ENCODE measurements at regions not wholly inside any gene's neighbourhood (a gene's known extent, or its start where the extent isn't known, plus 50 kb on each side); places are given as distances from the start of the nearest gene placed in this dataset.
A peak's percentile ranks its signal among the peaks of the same experiment; 100 is the strongest.
"Not testable (repeated sequence)": the region's sequence is repeated elsewhere in the genome, so short reads cannot be mapped to it uniquely, and the experiment has no call there.

DNA sequence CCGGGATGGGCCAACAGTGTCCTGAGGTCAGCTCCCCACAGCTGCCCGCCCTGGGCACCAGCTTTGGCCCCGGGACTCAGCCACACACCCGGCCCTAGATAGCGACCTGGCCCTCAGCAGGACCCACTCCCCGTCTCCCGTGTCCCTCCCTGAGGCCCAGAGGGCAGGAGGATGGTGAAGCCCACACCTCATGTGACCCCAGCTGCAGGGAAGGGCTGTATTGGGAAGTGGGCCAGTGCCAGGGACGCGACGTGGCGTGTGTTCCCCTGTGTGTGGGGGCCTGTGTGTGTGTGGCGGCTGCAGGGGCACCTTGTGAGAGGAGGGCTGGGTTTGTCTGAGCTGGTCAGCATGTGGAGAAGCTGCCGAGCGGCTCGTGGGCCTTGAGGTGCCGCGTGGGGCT is 241.7 kb downstream of the TMEM121 start:
- not testable (repeated sequence) for DNase-seq

DNA sequence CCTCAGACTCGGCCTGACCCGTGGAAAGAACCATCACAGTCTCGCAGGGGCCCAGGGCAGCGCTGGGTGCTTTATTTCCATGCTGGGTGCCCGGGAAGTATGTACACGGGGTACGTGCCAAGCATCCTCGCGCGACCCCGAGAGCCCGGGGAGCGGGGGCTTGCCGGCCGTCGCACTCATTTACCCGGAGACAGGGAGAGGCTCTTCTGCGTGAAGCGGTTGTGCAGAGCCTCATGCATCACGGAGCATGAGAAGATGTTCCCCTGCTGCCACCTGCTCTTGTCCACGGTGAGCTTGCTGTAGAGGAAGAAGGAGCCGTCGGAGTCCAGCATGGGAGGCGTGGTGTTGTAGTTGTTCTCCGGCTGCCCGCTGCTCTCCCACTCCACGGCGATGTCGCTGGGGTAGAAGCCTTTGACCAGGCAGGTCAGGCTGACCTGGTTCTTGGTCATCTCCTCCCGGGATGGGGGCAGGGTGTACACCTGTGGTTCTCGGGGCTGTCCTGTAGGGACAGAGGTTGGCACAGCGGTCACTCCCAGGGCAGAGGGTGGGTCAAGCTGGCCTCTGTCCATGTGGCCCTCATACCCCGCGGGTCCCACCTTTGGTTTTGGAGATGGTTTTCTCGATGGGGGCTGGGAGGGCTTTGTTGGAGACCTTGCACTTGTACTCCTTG is 242.8 kb downstream of the TMEM121 start:
- not testable (repeated sequence) for DNase-seq

DNA sequence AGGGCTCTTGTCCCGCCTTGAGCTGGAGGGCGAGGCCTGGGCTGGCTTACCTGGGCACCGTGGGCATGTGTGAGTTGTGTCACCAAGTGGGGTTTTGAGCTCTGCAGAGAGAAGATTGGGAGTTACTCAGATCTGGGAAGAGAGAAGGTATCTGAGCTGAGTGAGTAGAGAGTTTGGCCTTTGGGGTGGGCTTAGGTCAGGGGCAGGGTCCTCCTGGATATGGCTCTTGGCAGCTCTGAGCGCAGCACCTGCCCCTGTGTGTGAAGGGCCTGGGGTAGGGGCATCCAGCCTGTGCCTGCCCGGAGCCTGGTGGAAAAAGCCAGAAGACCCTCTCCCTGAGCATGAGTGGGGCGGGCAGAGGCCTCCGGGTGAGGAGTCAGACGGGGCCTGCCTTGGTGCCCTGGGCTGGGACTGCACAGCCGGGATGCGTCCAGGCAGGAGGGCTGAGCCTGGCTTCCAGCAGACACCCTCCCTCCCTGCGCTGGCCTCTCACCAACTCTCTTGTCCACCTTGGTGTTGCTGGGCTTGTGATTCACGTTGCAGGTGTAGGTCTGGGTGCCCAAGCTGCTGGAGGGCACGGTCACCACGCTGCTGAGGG is 244.3 kb downstream of the TMEM121 start:
- DNase-seq = not testable (repeated sequence)

DNA sequence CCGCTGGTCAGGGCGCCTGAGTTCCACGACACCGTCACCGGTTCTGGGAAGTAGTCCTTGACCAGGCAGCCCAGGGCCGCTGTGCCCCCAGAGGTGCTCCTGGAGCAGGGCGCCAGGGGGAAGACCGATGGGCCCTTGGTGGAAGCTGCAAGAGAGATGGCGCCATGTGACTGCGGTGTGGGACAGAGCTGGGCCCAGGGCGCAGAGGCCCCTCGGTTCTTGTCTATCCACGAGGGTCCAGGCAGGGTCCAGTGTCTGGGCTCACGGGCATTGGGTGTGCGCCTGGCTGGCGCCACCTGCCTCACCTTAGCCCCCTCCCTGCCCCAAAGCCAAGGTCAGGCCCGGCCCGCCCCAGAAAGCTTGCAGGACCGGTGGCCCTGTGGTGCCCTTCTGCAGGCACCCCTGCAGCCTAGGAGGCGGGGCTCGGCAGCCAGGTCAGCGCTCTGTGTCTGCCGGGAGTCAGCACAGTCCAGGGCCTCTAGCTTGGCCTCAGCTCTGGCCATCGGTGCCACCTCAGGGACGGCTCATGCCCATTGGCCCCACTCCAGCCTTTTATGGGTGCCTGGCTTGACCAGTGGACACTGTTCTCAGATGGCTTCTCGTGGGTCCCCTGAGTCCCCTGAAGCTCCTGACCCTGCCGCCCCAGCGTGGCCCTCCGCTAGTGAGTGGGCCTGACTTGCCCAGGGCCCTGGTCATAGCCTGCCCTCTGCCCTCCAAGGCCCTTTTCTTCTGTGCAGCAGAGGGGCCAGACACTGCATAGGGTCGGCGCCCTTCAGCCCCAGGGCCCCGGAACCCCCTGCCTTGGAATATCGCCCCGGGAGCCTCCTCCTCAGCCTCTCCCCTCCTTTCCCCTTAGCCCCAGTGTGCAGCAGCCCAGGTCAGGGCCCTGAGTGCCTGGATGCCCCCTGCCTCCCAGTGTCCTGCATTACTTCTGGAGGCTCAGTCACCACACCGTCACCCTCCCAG is 245.2 kb downstream of the TMEM121 start:
- not testable (repeated sequence) for DNase-seq

DNA sequence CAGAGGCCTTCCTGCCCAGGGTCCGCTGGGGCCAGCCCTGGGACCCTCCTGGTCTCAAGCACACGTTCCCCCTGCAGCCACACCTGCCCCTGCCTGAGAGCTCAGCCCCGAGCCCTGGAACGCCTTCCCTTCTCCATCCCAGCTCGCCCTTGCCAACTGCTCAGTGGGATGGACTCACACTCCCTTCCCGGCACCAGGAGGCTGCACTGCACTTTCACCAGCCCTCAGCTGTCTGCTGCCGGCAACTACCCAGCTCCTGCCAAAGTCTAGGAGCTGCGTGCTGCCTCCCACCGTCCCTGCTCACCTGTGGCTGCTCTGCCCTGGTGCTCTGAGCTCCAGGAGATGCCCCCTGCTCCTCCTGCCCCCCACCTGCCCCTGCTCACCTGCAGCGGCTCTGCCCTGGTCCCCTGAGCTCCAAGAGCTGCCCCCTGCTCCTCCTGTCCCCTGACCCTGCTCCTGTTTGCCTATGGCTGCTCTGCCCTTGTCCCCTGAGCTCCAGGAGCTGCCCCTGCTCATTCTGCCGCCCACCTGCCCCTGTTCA is 246.4 kb downstream of the TMEM121 start:
- DNase-seq = not testable (repeated sequence)

DNA sequence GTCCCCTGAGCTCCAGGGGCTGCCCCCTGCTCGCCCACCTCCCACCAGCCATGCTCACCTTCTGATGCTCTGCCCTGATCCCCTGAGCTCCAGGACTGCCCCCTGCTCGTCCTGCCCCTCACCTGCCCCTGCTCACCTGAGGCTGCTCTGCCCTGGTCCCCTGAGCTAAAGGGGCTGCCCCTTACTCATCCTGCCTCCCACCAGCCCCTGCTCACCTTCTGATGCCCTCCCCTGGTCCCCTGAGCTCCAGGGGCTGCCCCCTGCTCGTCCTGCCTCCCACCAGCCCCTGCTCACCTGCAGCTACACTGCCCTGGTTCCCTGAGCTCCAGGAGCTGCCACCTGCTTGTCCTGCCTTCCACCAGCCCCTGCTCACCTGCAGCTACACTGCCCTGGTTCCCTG is 247.2 kb downstream of the TMEM121 start:
- DNase-seq = no peak

DNA sequence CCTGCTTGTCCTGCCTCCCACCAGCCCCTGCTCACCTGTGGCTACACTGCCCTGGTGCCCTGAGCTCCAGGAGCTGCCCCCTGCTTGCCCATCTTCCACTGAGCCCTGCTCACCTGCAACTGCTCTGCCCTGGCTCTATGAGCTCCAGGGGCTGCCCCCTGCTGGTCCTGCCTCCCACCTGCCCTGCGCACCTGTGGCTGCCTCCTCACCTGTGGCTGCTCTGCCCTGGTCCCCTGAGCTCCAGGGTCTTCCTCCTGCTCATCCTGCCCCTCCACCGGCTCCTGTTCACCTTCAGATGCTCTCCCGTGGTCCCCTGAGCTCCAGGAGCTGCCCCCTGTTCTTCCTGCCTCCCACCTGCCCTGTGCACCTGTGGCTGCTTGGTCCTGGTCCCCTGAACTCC is 247.6 kb downstream of the TMEM121 start:
- no peak for DNase-seq

DNA sequence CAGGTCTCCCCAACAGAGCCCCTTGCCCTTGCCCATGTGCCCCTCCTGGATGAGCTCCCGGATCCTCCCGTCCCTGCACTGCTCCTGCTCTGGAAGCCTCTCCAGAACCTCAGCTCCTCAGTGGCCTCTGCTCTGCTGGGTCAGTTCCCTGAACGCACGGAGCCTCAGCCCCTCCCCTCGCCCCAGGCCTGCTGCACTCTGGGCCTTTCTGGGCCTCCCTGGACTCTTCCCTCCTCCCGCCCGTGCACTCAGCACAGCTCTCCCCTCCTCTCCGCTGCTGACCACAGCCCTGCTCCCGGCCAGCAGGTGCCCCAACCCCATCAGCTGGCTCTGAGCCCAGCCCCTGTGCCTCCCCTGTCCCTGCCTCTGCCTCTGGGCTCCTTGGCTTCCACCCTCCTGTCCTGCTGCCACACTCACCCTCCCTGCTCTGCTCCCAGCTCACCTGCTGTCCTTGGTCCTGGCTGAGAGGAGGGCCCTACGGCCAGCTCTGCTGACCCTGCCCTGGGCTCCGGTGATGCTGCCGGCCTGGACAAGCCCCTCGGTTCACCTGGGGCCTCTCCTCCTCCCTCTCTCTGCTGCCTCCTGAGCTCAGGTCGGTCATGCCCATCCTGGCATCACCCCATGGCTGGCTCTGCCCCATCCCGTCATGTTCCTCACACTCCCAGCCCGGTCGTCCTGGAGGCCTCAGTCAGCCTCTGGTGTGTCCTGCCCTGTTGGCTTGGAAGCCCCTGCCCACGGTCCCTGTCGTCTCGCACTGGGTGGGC is 248.4 kb downstream of the TMEM121 start:
- not testable (repeated sequence) for DNase-seq

DNA sequence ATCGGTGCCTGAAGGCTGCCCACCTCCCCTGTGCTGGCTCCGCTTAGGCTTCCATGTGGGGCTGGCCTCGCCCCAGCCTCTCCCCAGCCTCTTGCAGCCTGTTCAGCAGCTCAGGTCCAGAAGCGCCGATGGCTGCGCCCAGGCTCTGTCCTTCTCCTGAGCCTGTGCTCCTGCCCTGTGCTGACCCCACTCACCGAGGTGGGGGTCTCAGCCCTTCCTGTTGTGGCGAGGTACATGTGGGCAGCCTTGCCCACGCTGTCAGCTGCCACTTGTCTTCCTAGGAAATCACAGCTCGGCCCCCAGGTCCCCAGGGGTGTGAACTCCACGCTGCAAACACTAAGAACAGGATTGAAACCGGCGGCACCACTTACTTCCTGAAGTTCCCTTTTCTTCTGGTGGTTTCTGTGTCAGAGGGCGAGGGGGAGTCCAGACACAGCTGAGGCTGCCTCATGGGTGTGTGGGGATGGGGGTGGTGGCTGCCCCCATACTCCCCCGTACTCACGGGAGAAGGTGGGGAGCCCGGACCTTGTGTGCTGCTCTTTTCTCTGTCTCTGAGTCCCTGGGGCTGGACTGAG is 249.1 kb downstream of the TMEM121 start:
- DNase-seq = not testable (repeated sequence)

DNA sequence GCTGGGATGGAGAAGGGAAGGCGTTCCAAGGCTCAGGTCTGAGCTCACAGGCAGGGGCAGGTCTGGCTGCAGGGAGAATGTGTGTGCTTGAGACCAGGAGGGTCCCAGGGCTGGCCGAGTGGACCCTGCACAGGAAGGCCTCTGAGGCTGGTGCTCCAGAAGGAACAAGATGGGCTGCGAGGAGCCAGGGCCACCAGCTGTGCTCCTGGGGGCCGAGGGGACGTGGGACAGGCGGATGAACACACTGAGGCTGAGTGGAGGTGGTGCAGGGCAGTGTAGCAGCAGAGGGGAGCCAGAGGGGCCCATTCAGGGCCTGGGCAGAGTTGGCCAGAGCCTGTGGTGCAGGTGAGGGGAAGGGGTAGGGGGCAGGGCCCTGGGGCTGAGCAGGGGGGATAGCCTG is 249.7 kb downstream of the TMEM121 start:
- DNase-seq = not testable (repeated sequence)

DNA sequence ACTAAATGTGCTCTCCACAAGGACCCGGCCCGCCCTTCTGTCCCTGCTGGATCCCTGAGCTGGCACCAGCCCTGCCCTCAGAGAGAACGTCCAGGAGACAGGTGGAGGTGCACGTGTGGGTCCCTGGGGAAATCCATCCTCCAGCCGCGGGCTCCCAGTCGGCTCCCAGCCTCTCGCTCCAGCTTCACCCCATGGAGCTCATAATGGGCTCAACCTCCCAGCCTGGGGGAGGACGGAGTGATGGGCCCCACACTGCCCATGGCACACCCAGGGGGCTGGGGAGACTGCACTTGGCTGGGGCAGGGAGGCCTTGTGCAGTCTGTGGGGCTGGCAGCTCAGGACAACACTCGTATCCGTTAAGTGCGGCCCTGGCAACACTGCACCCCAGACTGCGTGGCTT is 250.5 kb downstream of the TMEM121 start:
- DNase-seq = no peak

DNA sequence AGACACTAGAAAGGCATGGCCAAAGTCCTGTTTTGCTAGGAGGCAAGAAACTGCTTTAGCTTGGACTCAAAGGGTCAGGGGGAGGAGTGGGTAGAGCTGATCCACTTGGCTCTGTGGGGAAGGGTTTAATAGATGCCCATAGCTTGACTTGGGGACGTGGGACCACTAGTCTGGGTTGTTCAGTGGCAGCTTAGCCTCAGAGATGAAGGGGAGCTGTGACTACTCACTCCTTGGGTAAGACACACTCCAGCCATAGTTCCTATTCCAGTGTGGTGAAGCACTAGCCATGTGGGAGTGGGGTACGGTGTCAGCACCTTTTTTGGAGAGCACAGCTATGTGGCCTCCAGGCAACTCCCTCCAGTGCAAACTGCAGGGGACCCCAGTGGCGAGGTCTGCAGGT is 257.3 kb downstream of the TMEM121 start:
- DNase-seq = no peak

DNA sequence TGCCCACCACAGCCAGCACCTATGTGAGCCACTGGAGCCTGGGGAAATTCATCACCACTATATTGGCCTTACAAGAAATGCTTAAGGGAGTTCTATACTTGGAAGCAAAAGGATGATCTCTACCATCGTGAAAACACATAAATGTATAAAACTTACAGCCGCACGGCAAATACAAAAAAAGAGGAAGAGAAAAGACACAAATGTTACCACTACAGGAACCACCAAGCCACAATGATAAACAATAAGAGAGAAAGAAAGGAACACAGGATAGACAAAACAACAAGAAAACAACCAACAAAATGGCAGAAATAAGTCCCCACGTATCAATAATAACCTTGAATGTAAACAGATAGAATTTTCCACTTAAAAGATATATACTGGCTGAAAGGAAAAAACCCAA is 267.5 kb downstream of the TMEM121 start:
- no peak for DNase-seq

DNA sequence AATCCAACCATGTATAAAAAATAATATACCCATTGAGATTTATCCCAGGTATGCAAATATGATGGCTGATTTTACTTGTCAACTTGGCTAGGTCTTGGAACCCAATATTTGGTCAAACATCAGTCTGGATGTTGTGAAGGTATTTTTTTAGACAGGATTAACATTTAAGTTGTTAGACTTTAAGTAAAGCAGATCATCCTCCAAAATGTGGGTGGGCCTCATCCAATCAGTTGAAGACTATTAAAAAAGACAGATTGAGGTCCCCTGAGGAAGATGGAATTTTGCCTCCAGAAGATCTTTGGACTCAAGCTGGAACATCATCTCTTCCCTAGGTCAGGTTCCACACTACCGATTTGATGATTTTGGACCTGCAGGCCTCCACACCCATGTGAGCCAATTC is 271.2 kb downstream of the TMEM121 start:
- no peak for DNase-seq

DNA sequence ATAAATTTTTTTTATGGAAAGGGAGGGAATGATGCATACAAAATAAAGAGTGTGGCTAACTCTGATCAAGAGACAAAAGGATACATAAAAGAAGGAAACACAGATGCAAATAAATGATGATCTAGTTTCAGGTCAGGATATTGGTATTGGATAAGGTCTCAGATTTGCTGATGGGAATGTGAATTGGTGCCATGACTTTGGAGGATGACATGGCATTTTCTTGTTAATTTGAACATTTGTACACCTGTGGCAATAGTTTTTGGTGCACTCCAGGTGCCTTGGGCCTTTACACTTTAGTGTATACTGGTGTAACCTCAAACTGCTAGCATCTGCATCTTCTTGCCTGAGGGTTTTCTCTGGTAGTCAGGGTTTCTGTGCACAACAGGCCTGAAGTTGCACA is 279.3 kb downstream of the TMEM121 start:
- no peak for DNase-seq

DNA sequence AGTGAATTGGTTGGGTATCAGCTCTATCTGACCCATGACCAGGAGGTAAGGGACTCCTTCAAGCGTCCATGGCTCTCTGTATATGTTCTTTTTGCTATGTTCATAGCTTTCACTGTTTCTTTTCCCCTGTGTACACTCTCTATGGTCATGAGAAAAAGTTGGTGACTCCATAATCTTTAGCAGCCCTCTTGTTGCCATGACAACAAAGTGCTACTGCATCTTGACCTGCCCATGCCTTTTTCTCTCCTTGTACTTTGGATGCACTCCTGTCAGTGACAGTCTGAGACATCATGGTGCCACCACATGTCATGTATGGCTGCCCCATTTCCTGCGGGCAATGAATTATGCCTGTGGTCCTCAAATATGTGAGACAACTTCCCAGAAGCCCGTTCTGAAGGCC is 280.2 kb downstream of the TMEM121 start:
- no peak for DNase-seq

DNA sequence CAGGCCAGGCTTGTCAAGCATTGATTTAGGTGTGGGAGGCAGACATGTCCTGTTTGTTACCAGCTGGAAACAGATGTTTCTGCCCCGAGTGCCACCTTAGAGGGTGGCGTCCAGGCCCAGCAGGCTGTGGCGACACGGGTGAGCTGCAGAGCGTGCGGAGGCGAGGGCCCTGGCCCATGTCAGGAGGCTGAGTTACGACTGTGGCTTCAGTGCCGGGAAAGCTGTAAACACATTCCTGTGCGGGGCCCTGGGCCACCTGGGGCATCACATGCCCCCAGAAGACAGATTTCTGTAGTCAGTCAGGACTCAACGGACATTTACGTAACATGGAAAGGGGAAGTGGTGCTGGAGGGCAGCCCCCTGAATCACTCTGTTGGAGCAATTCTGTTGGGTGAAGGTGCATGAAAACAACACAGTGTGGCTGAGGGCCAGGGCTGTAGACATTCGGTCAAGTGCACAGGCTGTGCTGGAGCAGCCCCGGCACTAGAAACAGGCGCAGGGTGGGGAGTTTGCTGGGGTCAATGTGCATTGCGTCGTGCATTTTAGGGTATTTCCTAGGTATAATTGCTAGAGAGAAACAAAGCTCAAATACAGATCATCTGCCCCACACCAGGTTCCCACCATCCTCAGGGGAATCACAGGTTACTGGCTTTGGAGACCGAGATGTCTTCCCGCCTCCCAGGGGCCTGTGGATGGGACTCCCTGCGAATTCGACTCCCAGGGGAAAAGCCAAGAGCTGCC is 291.8 kb downstream of the TMEM121 start:
- peak; percentile 55 for DNase-seq

DNA sequence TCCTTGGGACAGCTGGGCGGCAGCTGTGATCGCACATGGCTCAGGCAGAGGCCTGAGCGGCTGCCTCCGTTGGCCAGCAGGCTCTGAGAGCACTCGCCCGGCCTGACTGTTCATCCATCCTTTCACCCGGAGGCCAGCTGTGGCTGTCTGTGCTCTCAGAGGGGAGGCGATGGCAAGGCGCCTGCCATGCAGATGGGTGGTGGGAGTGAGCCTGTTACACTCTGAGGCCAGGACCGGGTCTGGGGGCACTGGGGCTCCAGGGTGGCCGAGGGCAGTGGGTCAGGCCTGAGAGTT is 292.3 kb downstream of the TMEM121 start:
- no peak for DNase-seq

DNA sequence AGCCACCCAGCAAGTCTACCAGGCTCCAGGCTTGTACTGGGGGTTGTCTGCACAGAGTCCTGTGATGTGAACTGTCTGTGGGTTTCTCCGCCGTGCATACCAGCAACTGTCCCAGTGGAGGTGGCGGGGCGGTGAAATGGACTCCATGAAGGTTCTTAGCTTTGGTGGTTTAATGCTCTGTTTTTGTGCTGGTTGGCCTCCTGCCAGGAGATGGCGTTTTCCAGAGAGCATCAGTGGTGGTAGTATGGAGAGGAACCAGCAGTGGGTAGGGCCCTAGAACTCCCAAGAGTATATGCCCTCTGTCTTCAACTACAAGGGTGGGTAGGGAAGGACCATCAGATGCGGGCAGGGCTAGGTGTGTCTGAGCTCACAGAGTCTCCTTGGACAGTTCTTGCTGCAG is 303.8 kb downstream of the TMEM121 start:
- DNase-seq = no peak

DNA sequence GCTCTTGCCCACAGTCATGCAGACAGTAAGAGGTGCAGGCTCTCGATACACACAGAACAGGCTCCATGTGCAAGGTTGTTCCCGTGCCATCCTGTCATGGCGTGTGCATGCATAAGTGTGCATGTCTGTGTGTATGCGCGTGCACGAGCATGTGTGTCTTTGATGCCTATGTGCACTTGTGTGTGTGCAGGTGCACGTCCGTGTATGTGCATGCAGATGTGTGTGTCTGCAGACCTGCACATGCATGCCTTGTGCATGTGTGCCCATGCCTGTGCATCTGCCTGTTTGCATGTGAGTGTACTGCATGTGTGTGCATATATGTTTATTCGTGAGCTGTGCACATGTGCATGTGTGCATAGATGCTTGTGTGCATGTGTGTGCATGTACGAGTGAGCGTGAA is 309.8 kb downstream of the TMEM121 start:
- DNase-seq = no peak

DNA sequence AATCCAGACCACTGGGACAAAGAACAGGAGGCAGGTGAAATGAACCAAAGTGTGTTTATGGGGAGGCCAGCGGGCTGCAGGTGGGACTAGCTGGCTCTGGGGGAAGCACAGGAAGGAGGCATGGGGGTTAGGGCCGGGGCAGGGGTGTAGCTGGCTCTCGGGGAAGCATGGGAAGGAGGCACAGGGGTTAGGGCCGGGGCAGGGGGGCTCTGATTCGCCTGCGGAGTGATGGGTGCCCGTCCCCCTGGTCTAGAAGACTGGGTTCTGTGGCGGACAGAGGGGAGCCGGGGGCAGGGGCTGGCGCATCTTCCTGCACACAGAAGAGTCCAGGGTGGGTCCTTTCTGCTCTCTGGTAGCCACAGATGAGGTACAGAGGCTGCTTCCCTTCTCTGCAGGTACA is 310.3 kb downstream of the TMEM121 start:
- DNase-seq = no peak
